Activated gamma-delta T cell (primary cell): ENCODE measurements at regions not wholly inside any gene's neighbourhood (a gene's known extent, or its start where the extent isn't known, plus 50 kb on each side); places are given as distances from the start of the nearest gene placed in this dataset.

Source experiments
- DNase-seq: peaks from one replicate; lab custom pipeline; 2025; lab: John Stamatoyannopoulos, UW

GRCh38 chr20:41951615-41952014 is 333.4 kb upstream of the CHD6 start:
- DNase-seq = no peak

GRCh38 chr20:41939659-41940058 is 321.5 kb upstream of the CHD6 start:
- DNase-seq = no peak

- DNase-seq = no peak
Observed at GRCh38 chr20:41938353-41938752, 320.2 kb upstream of the CHD6 start.

GRCh38 chr20:41935259-41935791 is 317.1 kb upstream of the CHD6 start:
- no peak for DNase-seq

- DNase-seq = no peak
Observed at GRCh38 chr20:41932431-41932830, 314.3 kb upstream of the CHD6 start.

- no peak for DNase-seq
Observed at GRCh38 chr20:41927655-41928054, 309.5 kb upstream of the CHD6 start.

- DNase-seq = no peak
Observed at GRCh38 chr20:41927189-41927588, 309.0 kb upstream of the CHD6 start.

GRCh38 chr20:41925476-41925875 is 307.3 kb upstream of the CHD6 start:
- no peak for DNase-seq

GRCh38 chr20:41923624-41924023 is 305.4 kb upstream of the CHD6 start:
- no peak for DNase-seq

- DNase-seq = no peak
Observed at GRCh38 chr20:41913146-41913545, 295.0 kb upstream of the CHD6 start.

GRCh38 chr20:41910558-41910957 is 292.4 kb upstream of the CHD6 start:
- no peak for DNase-seq

GRCh38 chr20:41905199-41905598 is 287.0 kb upstream of the CHD6 start:
- DNase-seq = no peak

- DNase-seq = no peak
Observed at GRCh38 chr20:41903586-41903985, 285.4 kb upstream of the CHD6 start.

GRCh38 chr20:41902346-41902745 is 284.2 kb upstream of the CHD6 start:
- no peak for DNase-seq

- DNase-seq = no peak
Observed at GRCh38 chr20:41900201-41900691, 282.1 kb upstream of the CHD6 start.

- no peak for DNase-seq
Observed at GRCh38 chr20:41897708-41898107, 279.5 kb upstream of the CHD6 start.

GRCh38 chr20:41895241-41896032 is 277.3 kb upstream of the CHD6 start:
- no peak for DNase-seq

- no peak for DNase-seq
Observed at GRCh38 chr20:41894255-41894963, 276.2 kb upstream of the CHD6 start.

- no peak for DNase-seq
Observed at GRCh38 chr20:41892031-41892430, 273.9 kb upstream of the CHD6 start.

GRCh38 chr20:41889844-41890224 is 271.7 kb upstream of the CHD6 start:
- DNase-seq = no peak

GRCh38 chr20:41889126-41889843 is 271.1 kb upstream of the CHD6 start:
- no peak for DNase-seq

GRCh38 chr20:41888434-41888833 is 270.3 kb upstream of the CHD6 start:
- no peak for DNase-seq
